BJ (cell line): ENCODE measurements at regions not wholly inside any gene's neighbourhood (a gene's known extent, or its start where the extent isn't known, plus 50 kb on each side); places are given as distances from the start of the nearest gene placed in this dataset.

ENCODE experiments used
- CTCF ChIA-PET: fragments of 350-600 bp; formaldehyde crosslinking; extraction: SDS; loops from one replicate; lab custom pipeline; 2021; ENCODE audit warnings: antibody characterized with exemption, inconsistent platforms; lab: Yijun Ruan, JAX
- POLR2A ChIA-PET: fragments of 300-600 bp; sonication (Branson Sonifier 250); formaldehyde crosslinking; extraction: SDS; loops from one replicate; lab custom pipeline; 2021; ENCODE audit warnings: antibody characterized with exemption; lab: Charles Lee
- DNase-seq: peaks from one replicate; pipeline ENCODE4 v3.0.0-alpha.2; 2011; ENCODE audit warnings: low read depth
- H3K27me3 ChIP-seq: 2 replicates; pipeline ENCODE4 v1.6.0; 2011; ENCODE audit warnings: low read length; ENCODE audit not compliant: control insufficient read depth, insufficient read depth
- H3K36me3 ChIP-seq: 2 replicates; pipeline ENCODE4 v1.5.1; 2011; ENCODE audit warnings: low read length; ENCODE audit not compliant: control insufficient read depth, insufficient read depth
- H3K4me3 ChIP-seq: 2 replicates; pipeline ENCODE4 v1.5.1; 2011; ENCODE audit warnings: low read depth, mild to moderate bottlenecking, control low read depth, low read length
- CTCF ChIP-seq: IDR thresholded peaks from 2 replicates; pipeline ENCODE4 v1.5.1; 2011; ENCODE audit warnings: low read depth, mild to moderate bottlenecking, control low read depth, inconsistent platforms, low read length, moderate library complexity; ENCODE audit not compliant: insufficient read depth

DNA sequence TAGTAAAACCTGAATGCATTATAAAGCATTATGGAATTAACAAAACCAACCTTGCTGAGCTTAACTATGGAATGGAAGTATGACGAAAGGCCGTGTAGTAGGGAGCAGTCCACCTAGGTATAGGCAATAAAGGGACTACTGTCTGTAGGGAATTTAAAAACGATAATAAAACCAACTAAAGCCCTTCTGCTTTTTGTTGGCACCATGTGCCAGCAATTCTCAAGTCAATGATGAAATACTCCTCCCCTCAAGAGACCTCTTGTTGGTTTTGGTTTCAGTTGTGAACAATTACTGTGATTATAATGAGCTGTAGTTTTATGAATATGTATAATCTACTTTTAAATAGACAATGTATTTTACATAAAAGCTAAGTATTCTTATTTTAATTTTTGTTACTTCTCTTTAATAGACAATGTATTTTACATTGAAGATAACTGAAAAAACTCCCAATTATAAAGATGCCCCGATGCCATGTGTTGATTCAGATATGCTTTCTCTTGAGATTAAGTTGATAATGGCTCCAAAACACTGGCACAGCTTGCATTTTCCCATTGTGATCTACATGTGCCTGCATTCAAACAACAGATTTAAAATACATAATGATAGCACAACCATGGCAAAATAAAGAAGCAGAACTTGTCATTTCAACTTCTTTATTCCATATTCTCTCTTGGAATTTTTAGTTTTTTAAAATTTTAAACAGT is 55.5 kb upstream of the ZDBF2 start:
- DNase-seq, result no peak
- CTCF ChIA-PET, result no interaction called here

DNA sequence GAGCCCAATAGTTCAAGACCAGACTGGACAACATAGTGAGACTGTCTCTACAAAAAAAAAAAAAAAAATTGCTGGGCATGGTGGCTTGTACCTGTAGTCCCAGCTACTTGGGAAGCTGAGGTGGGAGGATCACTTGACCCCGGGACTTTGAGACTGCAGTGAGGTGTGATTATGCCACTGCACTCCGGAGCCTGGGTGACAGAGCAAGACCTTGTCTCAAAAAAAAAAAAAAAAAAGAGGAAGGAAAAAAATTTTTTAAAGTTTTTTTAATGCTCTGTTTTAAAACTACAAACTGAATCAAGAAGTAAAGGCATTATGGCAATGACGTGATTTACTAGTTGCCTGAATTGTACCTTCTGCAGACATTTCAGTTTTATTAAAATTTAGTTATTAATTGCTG is 54.5 kb upstream of the ZDBF2 start:
- TF ChIP-seq CTCF, result no peak
- H3K36me3 ChIP-seq, result no peaks in the 10 kb centered on the region
- CTCF ChIA-PET, result interaction anchor here (1.0 to 1.1 kb wide), 2 partner anchors 10 to 40 kb away, joined by 3 to 5 read pairs; no protein-coding TSS in a partner anchor
- no peak for DNase-seq
- peaks cover 4% of the 10 kb centered on the region; the same call in 1 of the 2 replicates for H3K27me3 ChIP-seq
- no peak overlapping the region for H3K4me3 ChIP-seq
- POLR2A ChIA-PET, result interaction anchor here (0.5 kb wide), 1 partner anchor 957 kb away, joined by 4 read pairs; no protein-coding TSS in a partner anchor

More for the DNA sequence above, 55.5 kb upstream of the ZDBF2 start:
- TF ChIP-seq CTCF, result no peak
- POLR2A ChIA-PET, result no interaction called here
- H3K27me3 ChIP-seq, result peaks cover 4% of the 10 kb centered on the region; the same call in 1 of the 2 replicates
- H3K4me3 ChIP-seq, result no peak overlapping the region
- no peaks in the 10 kb centered on the region for H3K36me3 ChIP-seq

DNA sequence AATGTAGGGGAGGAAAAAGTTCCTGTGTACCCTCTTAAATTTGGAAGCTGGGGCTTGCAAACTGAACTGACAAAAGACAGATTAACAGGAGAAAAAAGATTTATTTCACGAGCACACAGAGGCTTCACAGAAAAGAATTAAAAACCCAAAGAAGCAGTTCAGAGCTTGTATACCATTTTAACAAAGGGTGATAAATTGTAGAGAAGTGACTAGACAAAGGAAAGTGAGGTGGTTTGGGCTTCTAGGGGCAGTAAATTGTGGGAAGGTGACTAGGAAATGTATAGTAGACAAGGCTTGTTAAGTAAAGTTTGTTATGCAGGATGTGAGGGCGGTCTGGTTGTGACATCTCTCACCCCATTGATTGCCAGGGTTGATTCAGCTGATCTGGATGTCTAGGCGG is 53.5 kb upstream of the ZDBF2 start:
- no peak overlapping the region for H3K4me3 ChIP-seq
- TF ChIP-seq CTCF, result no peak
- H3K27me3 ChIP-seq, result peaks cover 4% of the 10 kb centered on the region; the same call in 1 of the 2 replicates
- no peaks in the 10 kb centered on the region for H3K36me3 ChIP-seq
- ChIA-PET CTCF (interaction anchor here (1.1 kb wide), 1 partner anchor 39 kb away, joined by 5 read pairs; no protein-coding TSS in a partner anchor), POLR2A (no interaction called here)
- no peak for DNase-seq
